IMR-90 (cell line): ENCODE measurements at regions not wholly inside any gene's neighbourhood (a gene's known extent, or its start where the extent isn't known, plus 50 kb on each side); places are given as distances from the start of the nearest gene placed in this dataset.

Source experiments
- ATAC-seq: fragments of 200-7000 bp; cut with Tn5 transposase; 2 replicates; pipeline ENCODE4 v1.9.1; 2020; ENCODE audit warnings: low read depth, mild to moderate bottlenecking, moderate library complexity
- BruUV-seq: library from RNA; stranded (reverse); fragments of 400-500 nt; replicated peaks from 2 replicates; lab custom pipeline; 2021; lab: Mats Ljungman, UMichigan
- CTCF ChIA-PET: fragments of 300-600 bp; formaldehyde crosslinking; extraction: SDS; loops from one replicate; lab custom pipeline; 2021; ENCODE audit warnings: antibody characterized with exemption; lab: Yijun Ruan, JAX
- POLR2A ChIA-PET: fragments of 300-600 bp; sonication (Branson Sonifier 250); formaldehyde crosslinking; loops from one replicate; lab custom pipeline; 2022; ENCODE audit warnings: antibody characterized with exemption; ENCODE audit not compliant: unreplicated experiment; lab: Charles Lee
- DNase-seq: peaks from one replicate; pipeline ENCODE4 v3.0.0; 2013
- H2AFZ ChIP-seq: replicated peaks from 2 replicates; pipeline ENCODE3; 2013; ENCODE audit warnings: low read length, mild to moderate bottlenecking; ENCODE audit not compliant: poor library complexity
- H2AK5ac ChIP-seq: 2 replicates; pipeline ENCODE4 v1.6.1; 2013; ENCODE audit warnings: low read depth, low read length, inconsistent platforms
- H2AK9ac ChIP-seq: replicated peaks from 2 replicates; pipeline ENCODE3; 2013; ENCODE audit warnings: mild to moderate bottlenecking, low read depth, low read length, moderate library complexity; ENCODE audit not compliant: poor library complexity
- H2BK120ac ChIP-seq: 2 replicates; pipeline ENCODE4 v1.6.1; 2013; ENCODE audit warnings: low read depth, low read length, inconsistent platforms
- H2BK15ac ChIP-seq: 3 replicates; pipeline ENCODE4 v1.6.1; 2013; ENCODE audit warnings: low read depth, low read length, inconsistent platforms
- H2BK20ac ChIP-seq: 2 replicates; pipeline ENCODE4 v1.6.1; 2013; ENCODE audit warnings: low read depth, mild to moderate bottlenecking, inconsistent platforms, low read length, moderate library complexity
- H2BK5ac ChIP-seq: 2 replicates; pipeline ENCODE4 v1.6.1; 2013; ENCODE audit warnings: mild to moderate bottlenecking, low read depth, low read length, inconsistent platforms; ENCODE audit not compliant: poor library complexity, severe bottlenecking
- H3K14ac ChIP-seq: replicated peaks from 2 replicates; pipeline ENCODE4 v1.6.1; 2013; ENCODE audit warnings: low read depth, low read length, inconsistent platforms
- H3K18ac ChIP-seq: 2 replicates; pipeline ENCODE4 v1.6.1; 2013; ENCODE audit warnings: low read depth, low read length, control low read depth
- H3K23ac ChIP-seq: 2 replicates; pipeline ENCODE4 v1.6.1; 2013; ENCODE audit warnings: low read depth, low read length, inconsistent platforms
- H3K27ac ChIP-seq: 2 replicates; pipeline ENCODE4 v1.5.1; 2013; ENCODE audit warnings: mild to moderate bottlenecking, control low read depth, low read length; ENCODE audit not compliant: insufficient read depth
- H3K27me3 ChIP-seq: 2 replicates; pipeline ENCODE4 v1.6.1; 2013; ENCODE audit warnings: low read length; ENCODE audit not compliant: control insufficient read depth, insufficient read depth
- H3K36me3 ChIP-seq: 2 replicates; pipeline ENCODE4 v1.6.1; 2013; ENCODE audit warnings: low read length, mixed read lengths; ENCODE audit not compliant: control insufficient read depth, insufficient read depth
- H3K4ac ChIP-seq: 2 replicates; pipeline ENCODE4 v1.6.1; 2013; ENCODE audit warnings: low read depth, low read length, inconsistent platforms
- H3K4me1 ChIP-seq: 2 replicates; pipeline ENCODE4 v1.6.1; 2013; ENCODE audit warnings: low read length, mixed read lengths; ENCODE audit not compliant: control insufficient read depth, insufficient read depth
- H3K4me2 ChIP-seq: 2 replicates; pipeline ENCODE4 v1.6.1; 2013; ENCODE audit warnings: low read depth, mild to moderate bottlenecking, control low read depth, low read length, moderate library complexity
- H3K4me3 ChIP-seq: 2 replicates; pipeline ENCODE4 v1.5.1; 2013; ENCODE audit warnings: low read depth, mild to moderate bottlenecking, control low read depth, low read length, moderate library complexity; ENCODE audit not compliant: insufficient read depth
- H3K56ac ChIP-seq: 2 replicates; pipeline ENCODE4 v1.6.1; 2013; ENCODE audit warnings: low read length, inconsistent platforms; ENCODE audit not compliant: insufficient read depth; ENCODE audit errors: extremely low read depth
- H3K79me1 ChIP-seq, 2 experiments: 2 replicates each; pipeline ENCODE4 v1.6.1; 2013; ENCODE audit warnings: low read length in 2 of 2, inconsistent platforms in 1 of 2, low read depth in 1 of 2
- H3K9ac ChIP-seq: 2 replicates; pipeline ENCODE4 v1.6.1; 2013; ENCODE audit warnings: low read depth, low read length, control low read depth
- H3K9me1 ChIP-seq: 2 replicates; pipeline ENCODE4 v1.6.1; 2013; ENCODE audit warnings: low read length, inconsistent platforms; ENCODE audit not compliant: insufficient read depth
- H3K9me3 ChIP-seq: 2 replicates; pipeline ENCODE4 v1.6.1; 2013; ENCODE audit warnings: low read length; ENCODE audit not compliant: control insufficient read depth, insufficient read depth
- H4K20me1 ChIP-seq: 2 replicates; pipeline ENCODE4 v1.6.1; 2013; ENCODE audit warnings: low read length, inconsistent platforms; ENCODE audit not compliant: insufficient read depth
- H4K5ac ChIP-seq: 2 replicates; pipeline ENCODE4 v1.6.1; 2013; ENCODE audit warnings: mild to moderate bottlenecking, low read depth, low read length, control low read depth
- H4K8ac ChIP-seq, 2 experiments: 2 replicates each; pipeline ENCODE4 v1.6.1; 2013; ENCODE audit warnings: low read depth in 2 of 2, low read length in 2 of 2, control low read depth in 1 of 2, inconsistent platforms in 1 of 2
- H4K91ac ChIP-seq: 2 replicates; pipeline ENCODE4 v1.6.1; 2013; ENCODE audit warnings: low read depth, low read length, inconsistent platforms; ENCODE audit not compliant: insufficient read depth
- CEBPB ChIP-seq: IDR thresholded peaks from 2 replicates; pipeline ENCODE4 v1.6.1; 2012; ENCODE audit warnings: low read depth, low read length, improper control_type of control experiment
- CHD1 ChIP-seq: IDR thresholded peaks from 2 replicates; pipeline ENCODE4 v1.6.1; 2012; ENCODE audit warnings: low read depth, low read length, improper control_type of control experiment
- FOS ChIP-seq: fragments of 150-350 bp; IDR thresholded peaks from 2 replicates; pipeline ENCODE4 v1.6.1; 2016; ENCODE audit warnings: low read depth, low read length
- MAFK ChIP-seq: IDR thresholded peaks from 2 replicates; pipeline ENCODE4 v1.6.1; 2012; ENCODE audit warnings: low read depth, low read length, improper control_type of control experiment
- NFE2L2 ChIP-seq: fragments of 150-350 bp; IDR thresholded peaks from 2 replicates; pipeline ENCODE4 v1.6.1; 2016; ENCODE audit warnings: low read depth, mild to moderate bottlenecking, low read length
- POLR2A ChIP-seq: IDR thresholded peaks from 2 replicates; pipeline ENCODE4 v1.6.1; 2012; ENCODE audit warnings: mild to moderate bottlenecking, low read depth, low read length
- RAD21 ChIP-seq: IDR thresholded peaks from 2 replicates; pipeline ENCODE4 v1.6.1; 2012; ENCODE audit warnings: low read length, improper control_type of control experiment
- RFX5 ChIP-seq: IDR thresholded peaks from 2 replicates; pipeline ENCODE4 v1.8.0; 2012; ENCODE audit warnings: low read depth, mild to moderate bottlenecking, low read length, moderate library complexity
- SMC3 ChIP-seq: fragments of 150-350 bp; IDR thresholded peaks from 2 replicates; pipeline ENCODE4 v1.6.1; 2016; ENCODE audit warnings: low read depth, mild to moderate bottlenecking, antibody characterized with exemption, low read length, moderate library complexity
- WGBS, 2 experiments: methylation state at CpG; one replicate each; pipeline versions ENCODE4 v1.1.5 to v1.1.7; 2013; ENCODE audit warnings: missing lambda C conversion rate in 2 of 2; ENCODE audit not compliant: insufficient read length in 1 of 2; ENCODE audit errors: extremely low coverage in 2 of 2; 5-methylcytosine and 5-hydroxymethylcytosine counted together
- dilution Hi-C: fragments of 300-500 bp; cut with HindIII; formaldehyde crosslinking; loops from one replicate; pipeline ENCODE4 v1.14.3; 2018; ENCODE audit warnings: low sequenced_read_pairs; ENCODE audit not compliant: unreplicated experiment
- in situ Hi-C: fragments of 300-500 bp; cut with MboI; formaldehyde crosslinking; loops from 3 replicates; pipeline ENCODE4 v1.14.3; 2019; ENCODE audit warnings: low sequenced_read_pairs, inconsistent platforms, mixed read lengths
- intact Hi-C: fragments of 100-400 bp; cut with micrococcal nuclease; formaldehyde crosslinking; loops from 2 replicates; pipeline ENCODE4 v1.10.0; 2022
- TF ChIP-seq, protein P1 (sequence below): conservative IDR thresholded peaks from 2 replicates; pipeline ENCODE4 v1.5.1; 2012; ENCODE audit warnings: mild to moderate bottlenecking, low read depth, low read length, improper control_type of control experiment

DNA sequence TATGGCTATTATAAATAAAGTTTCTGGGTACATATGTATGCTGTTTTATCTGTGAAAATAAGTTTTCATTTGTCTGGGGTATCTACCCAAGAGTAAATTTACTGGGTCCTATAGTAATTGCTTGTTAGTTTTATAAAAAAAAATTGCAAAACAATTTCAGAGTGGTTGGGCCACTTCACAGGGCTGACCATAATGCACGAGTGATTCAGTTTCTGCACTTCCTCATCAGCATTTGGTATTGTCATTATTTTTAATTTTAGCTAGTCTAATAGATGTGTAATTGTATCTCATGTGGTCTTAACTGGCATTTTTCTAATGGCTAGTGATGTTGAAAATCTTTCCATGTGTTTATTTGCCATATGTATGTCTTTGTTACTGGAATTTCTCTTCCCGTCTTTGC, 452.4 kb upstream of the AKR1E2 start:
- H4K91ac ChIP-seq = no peak overlapping the region
- H3K18ac ChIP-seq = no peak overlapping the region; the same call in 1 of the 2 replicates
- H3K14ac ChIP-seq = no peak overlapping the region
- WGBS, 2 experiments = no CpG with 5 or more reads among the region's 2 CpGs
- H3K9ac ChIP-seq = no peak overlapping the region
- H3K27ac ChIP-seq = no peak overlapping the region
- no peak overlapping the region for H2AFZ ChIP-seq
- no peak overlapping the region for H2BK5ac ChIP-seq
- ATAC-seq (no peak), DNase-seq (no peak)
- H3K9me3 ChIP-seq = no peaks in the 10 kb centered on the region
- peaks cover 11% of the 10 kb centered on the region for H3K4me1 ChIP-seq
- no peaks in the 10 kb centered on the region for H3K79me1 ChIP-seq
- H4K5ac ChIP-seq = no peak overlapping the region
- peak overlapping the region; percentile 100; the same call in 1 of the 3 replicates for H2BK15ac ChIP-seq
- no TSS peak for BruUV-seq
- no peak overlapping the region for H3K56ac ChIP-seq
- H3K9me1 ChIP-seq = peaks cover 6% of the 10 kb centered on the region; the same call in 1 of the 2 replicates
- H3K4me3 ChIP-seq = no peak overlapping the region
- TF ChIP-seq RFX5 (no peak), SMC3 (no peak), POLR2A (no peak), CEBPB (no peak), NFE2L2 (no peak), FOS (no peak), MAFK (no peak), RAD21 (no peak), CHD1 (no peak)
- TF ChIP-seq, protein P1, sequence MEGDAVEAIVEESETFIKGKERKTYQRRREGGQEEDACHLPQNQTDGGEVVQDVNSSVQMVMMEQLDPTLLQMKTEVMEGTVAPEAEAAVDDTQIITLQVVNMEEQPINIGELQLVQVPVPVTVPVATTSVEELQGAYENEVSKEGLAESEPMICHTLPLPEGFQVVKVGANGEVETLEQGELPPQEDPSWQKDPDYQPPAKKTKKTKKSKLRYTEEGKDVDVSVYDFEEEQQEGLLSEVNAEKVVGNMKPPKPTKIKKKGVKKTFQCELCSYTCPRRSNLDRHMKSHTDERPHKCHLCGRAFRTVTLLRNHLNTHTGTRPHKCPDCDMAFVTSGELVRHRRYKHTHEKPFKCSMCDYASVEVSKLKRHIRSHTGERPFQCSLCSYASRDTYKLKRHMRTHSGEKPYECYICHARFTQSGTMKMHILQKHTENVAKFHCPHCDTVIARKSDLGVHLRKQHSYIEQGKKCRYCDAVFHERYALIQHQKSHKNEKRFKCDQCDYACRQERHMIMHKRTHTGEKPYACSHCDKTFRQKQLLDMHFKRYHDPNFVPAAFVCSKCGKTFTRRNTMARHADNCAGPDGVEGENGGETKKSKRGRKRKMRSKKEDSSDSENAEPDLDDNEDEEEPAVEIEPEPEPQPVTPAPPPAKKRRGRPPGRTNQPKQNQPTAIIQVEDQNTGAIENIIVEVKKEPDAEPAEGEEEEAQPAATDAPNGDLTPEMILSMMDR = no peak
- no peak overlapping the region for H3K23ac ChIP-seq
- peak overlapping the region; percentile 86; the same call in 1 of the 2 replicates for H2BK120ac ChIP-seq
- H2AK9ac ChIP-seq = no peak overlapping the region
- dilution Hi-C loops (no loop called here), in situ Hi-C loops (no loop called here), intact Hi-C loops (no loop called here)
- POLR2A ChIA-PET = no interaction called here
- H3K36me3 ChIP-seq = no peaks in the 10 kb centered on the region
- H3K4ac ChIP-seq = no peak overlapping the region
- no peaks in the 10 kb centered on the region for H3K27me3 ChIP-seq
- H2AK5ac ChIP-seq = 0 out of 2 replicates have a peak overlapping the region, but pooled peaks have one; percentile 98
- H3K4me2 ChIP-seq = no peak overlapping the region
- peak overlapping the region in 1 of 2 experiments; percentile 37; a peak in 2 of 4 replicates for H4K8ac ChIP-seq
- H2BK20ac ChIP-seq = peak overlapping the region; percentile 85; the same call in 1 of the 2 replicates
- H4K20me1 ChIP-seq = no peaks in the 10 kb centered on the region
- CTCF ChIA-PET = interaction anchor here (0.6 kb wide), 1 partner anchor 41 kb away, joined by 4 read pairs; no protein-coding TSS in a partner anchor
